ENCODE measurements at regions not wholly inside any gene's neighbourhood (a gene's known extent, or its start where the extent isn't known, plus 50 kb on each side); places are given as distances from the start of the nearest gene placed in this dataset.

GRCh38 chr12:107914460-107914977, 140.0 kb downstream of the ASCL4 start:
- TF ChIP-seq CTCF (conservative IDR thresholded peaks at IDR 0.05), result no peak

GRCh38 chr12:107917912-107918800, 143.7 kb downstream of the ASCL4 start:
- Histone ChIP-seq H3K9ac (ENCODE audit: extremely low read depth, low read length, poor library complexity, severe bottlenecking) (no peak overlapping the region), H3K27me3 (ENCODE audit: control insufficient read depth, insufficient read depth, low read length, poor library complexity, severe bottlenecking) (peaks cover 37% of the 10 kb centered on the region), H3K36me3 (ENCODE audit: control insufficient read depth, insufficient read depth, low read length) (no peaks in the 10 kb centered on the region), H3K27ac (ENCODE audit: low read depth, low read length) (no peak overlapping the region), H3K4me3 (ENCODE audit: low read length) (no peak overlapping the region), H3K4me1 (ENCODE audit: control insufficient read depth, insufficient read depth, low read length) (no peaks in the 10 kb centered on the region), H3K9me3 (ENCODE audit: control insufficient read depth, low read length) (no peaks in the 10 kb centered on the region)
- peak; percentile 87 for DNase-seq
- 27 to 43% methylated on average over 6 to 8 of the region's 8 CpGs for WGBS, 2 experiments (ENCODE audit: insufficient coverage in 1 of 2, insufficient read length in 1 of 2)
- no peak overlapping the region for H3K27ac Mint-ChIP-seq
- H3K9me3 Mint-ChIP-seq, result no peaks in the 10 kb centered on the region
- H3K4me3 Mint-ChIP-seq, result no peak overlapping the region
- no peaks in the 10 kb centered on the region for H3K36me3 Mint-ChIP-seq (ENCODE audit: low read depth)
- peak; percentile 86 for TF ChIP-seq CTCF (conservative IDR thresholded peaks at IDR 0.05)
- peaks cover 49% of the 10 kb centered on the region for H3K27me3 Mint-ChIP-seq (ENCODE audit: insufficient read depth)
- H3K4me1 Mint-ChIP-seq, result no peaks in the 10 kb centered on the region

More at GRCh38 chr12:107914460-107914977, 140.0 kb downstream of the ASCL4 start:
- no peak for DNase-seq
- peaks cover 2% of the 10 kb centered on the region for H3K4me1 Mint-ChIP-seq
- no peak overlapping the region for H3K4me3 Mint-ChIP-seq
- H3K9me3 Mint-ChIP-seq, result no peaks in the 10 kb centered on the region
- no peaks in the 10 kb centered on the region for H3K36me3 ChIP-seq (ENCODE audit: control insufficient read depth, insufficient read depth, low read length)
- H3K27ac Mint-ChIP-seq, result no peak overlapping the region
- no peak overlapping the region for H3K9ac ChIP-seq (ENCODE audit: extremely low read depth, low read length, poor library complexity, severe bottlenecking)
- H3K27me3 Mint-ChIP-seq (ENCODE audit: insufficient read depth), result peaks cover 49% of the 10 kb centered on the region
- no peak overlapping the region for H3K27ac ChIP-seq (ENCODE audit: low read depth, low read length)
- H3K9me3 ChIP-seq (ENCODE audit: control insufficient read depth, low read length), result no peaks in the 10 kb centered on the region
- whole genome bisulfite sequencing, 2 experiments (ENCODE audit: insufficient coverage in 1 of 2, insufficient read length in 1 of 2), result 79 to 81% methylated on average over 3 to 10 of the region's 10 CpGs
- H3K27me3 ChIP-seq (ENCODE audit: control insufficient read depth, insufficient read depth, low read length, poor library complexity, severe bottlenecking), result peaks cover 42% of the 10 kb centered on the region
- no peaks in the 10 kb centered on the region for H3K36me3 Mint-ChIP-seq (ENCODE audit: low read depth)
- no peaks in the 10 kb centered on the region for H3K4me1 ChIP-seq (ENCODE audit: control insufficient read depth, insufficient read depth, low read length)
- no peak overlapping the region for H3K4me3 ChIP-seq (ENCODE audit: low read length)

- Histone ChIP-seq H3K4me1 (ENCODE audit: control insufficient read depth, insufficient read depth, low read length) (no peaks in the 10 kb centered on the region), H3K27me3 (ENCODE audit: control insufficient read depth, insufficient read depth, low read length, poor library complexity, severe bottlenecking) (peaks cover 36% of the 10 kb centered on the region), H3K27ac (ENCODE audit: low read depth, low read length) (no peak overlapping the region), H3K9ac (ENCODE audit: extremely low read depth, low read length, poor library complexity, severe bottlenecking) (no peak overlapping the region), H3K4me3 (ENCODE audit: low read length) (no peak overlapping the region), H3K9me3 (ENCODE audit: control insufficient read depth, low read length) (no peaks in the 10 kb centered on the region), H3K36me3 (ENCODE audit: control insufficient read depth, insufficient read depth, low read length) (no peaks in the 10 kb centered on the region)
- 65 to 77% methylated on average over 3 to 4 of the region's 4 CpGs for WGBS, 2 experiments (ENCODE audit: insufficient coverage in 1 of 2, insufficient read length in 1 of 2)
- Mint-ChIP-seq H3K27me3 (ENCODE audit: insufficient read depth) (peaks cover 47% of the 10 kb centered on the region), H3K4me1 (no peaks in the 10 kb centered on the region), H3K27ac (no peak overlapping the region), H3K36me3 (ENCODE audit: low read depth) (no peaks in the 10 kb centered on the region), H3K9me3 (no peaks in the 10 kb centered on the region), H3K4me3 (no peak overlapping the region)
- TF ChIP-seq CTCF (conservative IDR thresholded peaks at IDR 0.05), result no peak
- no peak for DNase-seq
Measured at GRCh38 chr12:107921062-107921461, 146.6 kb downstream of the ASCL4 start.
